GM12892 (cell line): ENCODE measurements at regions not wholly inside any gene's neighbourhood (a gene's known extent, or its start where the extent isn't known, plus 50 kb on each side); places are given as distances from the start of the nearest gene placed in this dataset.

Experiments
- POLR2A ChIP-seq: IDR thresholded peaks from 2 replicates; pipeline ENCODE4 v1.6.1; 2011; ENCODE audit warnings: low read depth, low read length, control low read depth
- POLR2AphosphoS5 ChIP-seq: IDR thresholded peaks from 2 replicates; pipeline ENCODE4 v1.6.1; 2011; ENCODE audit warnings: low read depth, low read length, control low read depth

DNA sequence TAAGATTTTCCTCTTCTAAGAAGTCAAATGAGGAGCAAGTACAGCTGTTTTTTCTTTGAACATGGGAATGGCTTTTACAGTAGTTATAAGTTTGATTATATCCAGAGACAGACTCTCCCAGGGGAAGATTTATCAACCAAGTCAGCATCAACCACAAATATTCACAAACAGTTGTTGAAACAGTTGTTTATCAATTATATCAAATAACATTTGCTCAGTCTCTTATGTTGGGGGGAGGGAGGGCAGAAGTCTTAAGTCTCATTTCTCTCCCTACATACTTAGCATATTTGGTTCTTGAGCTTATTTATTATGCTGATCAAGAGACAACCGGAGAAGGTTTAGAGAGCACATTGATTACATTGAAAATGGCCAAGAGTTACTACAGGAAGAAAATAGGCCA lies 110.1 kb downstream of the FBXO8 start:
- no peak for TF ChIP-seq POLR2AphosphoS5
- no peak for TF ChIP-seq POLR2A
